Stimulated activated naive CD8-positive, alpha-beta T cell treated with anti-CD3 and anti-CD28 coated beads, Interleukin-15, Interleukin-2, amounts not matched to agents 100 U/mL and 50 U/mL, for 24 hours (primary cell): ENCODE measurements at regions not wholly inside any gene's neighbourhood (a gene's known extent, or its start where the extent isn't known, plus 50 kb on each side); places are given as distances from the start of the nearest gene placed in this dataset.

Experiments used
- ATAC-seq: fragments of 150-1000 bp; cut with Tn5 transposase; one replicate; pipeline ENCODE4 v1.10.0; 2021
- DNase-seq: peaks from one replicate; pipeline ENCODE4 v3.0.0; 2021

- ATAC-seq (no peak), DNase-seq (no peak)
Measured at GRCh38 chr20:11783102-11783850, 134.4 kb upstream of the BTBD3 start.

- DNase-seq = no peak
- no peak for ATAC-seq
Measured at GRCh38 chr20:11785885-11786507, 131.7 kb upstream of the BTBD3 start.

GRCh38 chr20:11790046-11790445 lies 127.6 kb upstream of the BTBD3 start:
- DNase-seq (no peak), ATAC-seq (no peak)

GRCh38 chr20:11791316-11791715 lies 126.4 kb upstream of the BTBD3 start:
- DNase-seq (no peak), ATAC-seq (no peak)

- no peak for DNase-seq
- ATAC-seq = no peak
Measured at GRCh38 chr20:11791835-11792567, 125.7 kb upstream of the BTBD3 start.

- DNase-seq (no peak), ATAC-seq (no peak)
Measured at GRCh38 chr20:11792568-11792953, 125.1 kb upstream of the BTBD3 start.

GRCh38 chr20:11794525-11794924 lies 123.2 kb upstream of the BTBD3 start:
- ATAC-seq = no peak

GRCh38 chr20:11795071-11795615 lies 122.5 kb upstream of the BTBD3 start:
- DNase-seq = no peak
- no peak for ATAC-seq

More at GRCh38 chr20:11794525-11794924, 123.2 kb upstream of the BTBD3 start:
- no peak for DNase-seq

- ATAC-seq = no peak
- DNase-seq = no peak
Measured at GRCh38 chr20:11796026-11796425, 121.7 kb upstream of the BTBD3 start.

GRCh38 chr20:11797156-11797555 lies 120.5 kb upstream of the BTBD3 start:
- ATAC-seq (no peak), DNase-seq (no peak)

- DNase-seq = no peak
- ATAC-seq = no peak
Measured at GRCh38 chr20:11799281-11799684, 118.4 kb upstream of the BTBD3 start.

- DNase-seq (no peak), ATAC-seq (no peak)
Measured at GRCh38 chr20:11807054-11808048, 110.3 kb upstream of the BTBD3 start.

- no peak for DNase-seq
- no peak for ATAC-seq
Measured at GRCh38 chr20:11808841-11809240, 108.9 kb upstream of the BTBD3 start.

GRCh38 chr20:11810311-11811083 lies 107.2 kb upstream of the BTBD3 start:
- ATAC-seq = no peak
- no peak for DNase-seq

GRCh38 chr20:11813106-11813890 lies 104.4 kb upstream of the BTBD3 start:
- ATAC-seq = no peak
- no peak for DNase-seq

- DNase-seq (no peak), ATAC-seq (no peak)
Measured at GRCh38 chr20:11814267-11814666, 103.4 kb upstream of the BTBD3 start.

GRCh38 chr20:11820838-11821237 lies 96.9 kb upstream of the BTBD3 start:
- ATAC-seq (no peak), DNase-seq (no peak)

- DNase-seq (no peak), ATAC-seq (no peak)
Measured at GRCh38 chr20:11822540-11822794, 95.2 kb upstream of the BTBD3 start.

GRCh38 chr20:11826334-11826733 lies 91.4 kb upstream of the BTBD3 start:
- no peak for DNase-seq
- ATAC-seq = no peak

- ATAC-seq (no peak), DNase-seq (no peak)
Measured at GRCh38 chr20:11832397-11832796, 85.3 kb upstream of the BTBD3 start.
